NCI-H2171 treated with DMSO at 0.1 percent for 48 hours (cell line): ENCODE measurements at regions not wholly inside any gene's neighbourhood (a gene's known extent, or its start where the extent isn't known, plus 50 kb on each side); places are given as distances from the start of the nearest gene placed in this dataset.
"Not testable (repeated sequence)": the region's sequence is repeated elsewhere in the genome, so short reads cannot be mapped to it uniquely, and the experiment has no call there.

ENCODE experiments used
- DNase-seq: peaks from one replicate; lab custom pipeline; 2025; lab: John Stamatoyannopoulos, UW

DNA sequence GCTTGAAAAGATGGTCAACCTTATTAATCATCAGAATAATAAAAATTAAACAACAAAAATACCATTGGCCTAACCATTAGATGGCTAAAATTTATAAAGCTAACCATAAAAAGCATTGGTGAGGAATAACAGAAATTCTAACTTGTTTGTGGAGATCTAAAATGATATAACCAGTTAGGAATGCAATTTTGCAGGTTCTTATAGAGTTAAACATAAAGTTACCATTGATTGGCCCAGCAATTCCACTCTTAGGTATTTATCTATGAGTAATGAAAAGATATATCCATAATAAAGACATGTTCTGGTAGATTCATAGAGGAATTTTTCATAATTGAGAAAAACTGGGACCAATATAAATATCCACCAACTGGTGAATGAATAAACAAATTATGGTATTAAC, 1098.6 kb downstream of the FSCB start:
- DNase-seq, result no peak

DNA sequence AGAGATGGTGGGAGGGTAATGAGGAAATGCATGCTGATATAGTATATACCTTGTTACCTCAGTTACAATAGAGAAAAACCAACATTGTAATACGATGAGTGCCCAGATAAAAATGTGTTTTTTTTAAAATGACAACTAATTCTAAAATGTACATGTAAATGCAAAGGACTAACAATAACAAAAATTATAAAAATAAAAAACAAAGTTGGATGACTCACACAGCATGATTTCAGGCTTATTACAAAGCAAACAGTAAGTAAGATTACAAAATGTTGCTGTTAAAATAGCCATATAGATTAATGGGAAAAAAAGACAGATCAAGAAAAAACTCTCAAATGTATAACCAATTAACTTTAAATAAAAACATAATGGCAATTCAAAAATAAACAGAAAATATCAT, 1099.4 kb downstream of the FSCB start:
- DNase-seq, result no peak

DNA sequence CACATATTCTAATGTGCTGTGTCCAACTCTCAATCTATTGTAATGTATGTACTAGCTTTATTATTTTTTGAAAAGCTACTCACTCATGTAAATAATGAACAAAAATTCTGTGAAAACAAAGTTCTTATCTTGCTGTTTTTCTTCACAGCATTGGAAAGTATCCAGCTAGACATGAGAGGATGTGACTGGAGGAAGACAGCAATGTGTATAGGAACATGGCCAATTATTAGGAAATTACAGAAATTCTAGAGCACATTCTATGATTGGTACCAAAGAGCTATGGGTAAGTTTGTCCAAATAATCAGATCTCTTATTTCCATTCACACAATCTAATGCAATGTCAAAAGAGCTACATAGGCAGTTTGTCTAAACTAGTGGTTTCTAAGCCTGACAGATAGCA, 1100.2 kb downstream of the FSCB start:
- no peak for DNase-seq

DNA sequence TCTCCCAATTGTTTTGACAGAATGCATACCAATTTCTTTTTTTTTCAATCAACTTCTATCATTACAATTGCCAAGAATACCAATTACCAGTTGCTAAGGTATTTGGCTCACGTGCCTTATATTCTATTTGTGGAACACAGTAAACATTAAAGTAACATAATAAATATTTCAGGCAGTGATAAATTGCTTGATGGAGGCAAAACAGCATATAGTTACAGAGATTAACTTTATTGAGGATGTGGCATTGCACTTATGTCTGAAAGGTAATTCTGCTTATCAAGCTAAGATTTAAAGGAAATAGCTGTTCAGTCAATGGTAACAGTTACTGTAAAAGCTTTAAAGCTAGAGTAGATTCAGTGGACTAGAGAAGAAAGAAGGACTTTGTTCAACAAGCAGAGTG, 1107.8 kb downstream of the FSCB start:
- DNase-seq, result no peak

DNA sequence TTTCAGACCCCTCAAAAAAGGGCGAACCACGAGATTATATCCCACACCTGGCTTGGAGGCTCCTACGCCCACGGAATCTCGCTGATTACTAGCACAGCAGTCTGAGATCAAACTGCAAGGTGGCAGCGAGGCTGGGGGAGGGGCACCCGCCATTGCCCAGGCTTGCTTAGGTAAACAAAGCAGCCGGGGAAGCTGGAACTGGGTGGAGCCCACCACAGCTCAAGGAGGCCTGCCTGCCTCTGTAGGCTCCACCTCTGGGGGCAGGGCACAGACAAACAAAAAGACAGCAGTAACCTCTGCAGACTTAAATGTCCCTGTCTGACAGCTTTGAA, 1136.6 kb downstream of the FSCB start:
- DNase-seq, result peak; percentile 20

DNA sequence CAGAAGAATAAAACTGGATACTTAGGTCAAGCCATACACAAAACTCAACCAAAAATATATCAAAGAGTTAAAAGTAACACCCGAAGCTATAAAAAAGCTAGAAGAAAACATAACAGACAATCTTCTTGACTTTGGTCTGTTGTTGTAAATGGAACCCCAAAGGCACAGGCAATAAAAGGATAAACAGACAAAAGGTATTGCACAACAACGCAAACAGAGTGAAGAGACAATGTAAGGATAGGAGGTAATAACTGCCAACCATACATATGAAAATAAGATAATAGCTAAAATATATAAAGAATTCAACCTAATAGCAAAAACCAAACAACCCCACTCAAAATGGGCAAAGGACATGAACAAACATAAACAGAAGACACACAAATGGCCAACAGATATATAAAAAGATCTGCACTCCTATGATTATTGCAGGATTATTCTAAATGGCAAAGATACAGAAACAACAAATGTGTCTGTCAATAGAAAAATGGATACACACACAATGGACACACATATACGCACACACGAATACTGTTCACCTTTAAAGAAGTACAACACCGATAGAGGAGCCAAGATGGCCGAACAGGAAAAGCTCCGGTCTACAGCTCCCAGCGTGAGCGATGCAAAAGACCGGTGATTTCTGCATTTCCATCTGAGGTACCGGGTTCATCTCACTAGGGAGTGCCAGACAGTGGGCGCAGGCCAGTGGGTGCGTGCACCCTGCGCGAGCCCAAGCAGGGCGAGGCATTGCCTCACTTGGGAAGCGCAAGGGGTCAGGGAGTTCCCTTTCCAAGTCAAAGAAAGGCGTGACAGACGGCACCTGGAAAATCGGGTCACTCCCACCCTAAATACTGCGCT, 1137.1 kb downstream of the FSCB start:
- DNase-seq, result peak; percentile 14

DNA sequence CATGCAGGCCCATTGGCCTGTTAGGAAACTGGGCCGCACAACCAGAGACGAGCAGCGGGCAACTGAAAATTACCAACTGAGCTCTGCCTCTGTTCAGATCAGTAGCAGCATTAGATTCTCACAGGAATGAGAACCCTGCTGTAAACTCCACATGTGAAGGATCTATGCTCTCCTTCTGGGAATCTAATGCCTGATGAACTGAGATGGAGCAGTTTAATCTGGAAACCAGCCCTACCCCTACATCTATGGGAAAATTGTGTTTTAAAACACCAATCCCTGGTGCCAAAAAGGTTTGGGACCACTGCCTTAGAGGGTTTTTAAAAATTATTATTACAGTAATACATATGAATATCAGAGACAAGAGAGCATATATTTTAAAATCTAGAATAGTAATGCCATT, 1144.5 kb downstream of the FSCB start:
- no peak for DNase-seq

DNA sequence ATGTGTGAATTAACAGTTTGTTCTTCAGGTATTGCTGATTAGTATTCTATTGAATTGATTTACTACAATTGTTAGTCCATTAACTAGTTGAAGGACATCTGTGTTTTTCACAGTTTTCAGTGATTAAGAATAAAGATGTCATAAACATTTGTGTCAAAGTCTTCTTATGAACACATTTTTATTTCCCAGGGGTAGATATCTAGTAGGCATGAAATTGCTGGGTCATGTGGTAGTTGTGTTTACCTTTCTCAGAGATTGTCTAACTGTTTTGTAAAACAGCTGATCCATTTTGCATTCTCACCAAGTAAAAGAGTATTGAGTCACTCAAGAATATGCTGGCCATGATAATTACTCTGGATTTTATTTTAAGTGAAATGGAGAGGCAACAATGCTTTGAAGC, 1145.3 kb downstream of the FSCB start:
- peak; percentile 57 for DNase-seq

DNA sequence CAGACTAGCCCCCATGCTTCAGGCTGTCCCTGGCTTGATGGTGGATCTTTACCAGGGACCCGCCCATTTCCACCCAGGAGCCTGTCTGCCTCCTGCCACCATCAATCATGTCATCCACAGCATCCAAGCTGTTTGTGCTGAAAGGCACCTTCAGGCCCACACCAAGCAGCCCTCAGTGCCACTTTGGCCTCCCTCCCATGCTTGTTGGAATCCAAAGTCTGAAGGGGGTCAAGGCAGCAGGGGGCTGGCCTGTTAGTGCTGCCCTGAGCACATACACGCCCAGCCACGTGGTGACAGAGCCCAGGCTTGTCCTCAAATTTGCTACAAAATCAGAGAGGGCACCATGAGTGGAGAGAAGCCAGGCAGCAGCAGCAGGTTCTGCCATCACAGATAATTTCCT, 1146.8 kb downstream of the FSCB start:
- DNase-seq, result no peak

DNA sequence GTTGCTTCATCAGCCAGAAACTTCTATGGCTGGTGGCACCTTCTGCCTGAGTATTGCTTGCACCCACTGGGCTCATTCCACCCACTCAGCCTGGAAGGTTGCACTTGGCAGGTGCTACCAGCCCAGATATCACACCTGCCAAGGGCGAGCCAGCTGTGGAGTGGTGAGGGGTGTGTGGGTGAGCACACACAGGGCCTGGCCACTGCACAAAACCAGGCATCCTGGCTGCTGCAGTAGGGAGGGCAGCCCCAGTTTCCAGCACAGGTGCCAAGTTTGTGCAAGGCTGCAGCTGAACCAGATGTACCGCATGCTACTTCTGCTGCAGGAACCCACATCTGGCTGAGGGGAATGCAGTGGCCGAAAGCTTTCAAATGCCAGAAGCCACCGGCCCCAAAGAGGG, 1147.8 kb downstream of the FSCB start:
- no peak for DNase-seq

DNA sequence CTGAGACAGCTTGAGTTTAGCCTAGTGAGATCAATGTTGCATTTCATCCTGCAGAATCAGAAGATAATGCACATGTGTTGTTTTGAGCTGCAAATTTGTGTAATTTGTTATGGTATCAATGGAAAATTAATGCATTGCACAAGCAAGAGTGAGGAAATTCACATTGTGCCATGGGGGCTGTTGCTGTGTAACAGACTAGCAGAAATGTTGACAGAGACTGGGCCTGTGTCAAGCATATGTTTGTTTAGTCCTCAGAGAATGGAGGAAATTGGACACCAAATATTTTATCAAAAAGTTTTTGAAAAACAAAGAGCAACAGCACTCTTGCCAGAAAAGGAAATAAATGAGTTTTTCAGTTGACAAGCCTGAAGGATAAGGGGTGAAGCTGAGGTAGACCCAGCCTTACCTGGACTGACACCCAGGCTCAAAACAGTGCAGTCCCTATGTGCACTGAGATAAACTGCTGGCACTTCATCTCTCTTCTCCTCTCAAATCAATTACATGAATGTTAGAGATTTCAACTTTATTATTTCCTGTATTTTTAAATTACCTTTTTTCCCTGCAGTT, 1150.0 kb downstream of the FSCB start:
- DNase-seq, result peak; percentile 50

DNA sequence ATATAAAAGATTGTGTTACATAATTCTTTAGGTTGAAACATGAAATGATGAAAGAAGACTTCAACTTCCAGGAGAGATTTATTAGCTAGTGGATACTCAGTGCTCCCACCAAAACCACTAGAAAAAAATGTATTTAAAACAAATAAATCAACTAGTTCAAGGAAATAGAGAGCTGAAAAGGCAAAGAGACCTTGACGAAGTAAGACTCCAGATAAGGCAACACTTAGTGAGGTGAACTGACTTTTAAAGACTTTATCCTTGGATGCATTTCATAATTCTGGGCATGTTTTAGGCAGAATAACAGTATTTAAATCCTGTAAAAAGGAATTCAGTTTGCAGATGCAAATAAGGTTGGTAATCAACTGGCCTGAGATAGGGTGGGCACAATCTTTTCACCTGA, 1150.7 kb downstream of the FSCB start:
- DNase-seq, result no peak

DNA sequence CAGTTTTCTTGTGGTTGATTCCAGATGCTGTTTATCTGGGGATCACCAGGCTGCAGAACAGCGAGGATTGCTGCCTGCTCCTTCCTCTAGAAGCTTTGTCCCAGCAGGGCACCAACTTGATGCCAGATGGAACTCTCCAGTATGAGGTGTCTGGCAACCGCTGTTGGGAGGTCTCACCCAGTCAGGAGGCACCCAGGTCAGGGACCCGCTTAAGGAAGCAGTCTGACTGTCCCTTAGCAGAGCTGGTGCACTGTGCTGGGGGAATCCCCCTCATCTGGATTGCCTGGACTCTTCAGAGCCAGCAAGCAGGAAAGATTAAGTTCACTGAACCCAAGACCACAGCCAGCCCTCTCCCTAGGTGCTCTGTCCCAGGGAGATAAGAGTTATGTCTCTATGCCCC, 1165.2 kb downstream of the FSCB start:
- DNase-seq, result no peak

DNA sequence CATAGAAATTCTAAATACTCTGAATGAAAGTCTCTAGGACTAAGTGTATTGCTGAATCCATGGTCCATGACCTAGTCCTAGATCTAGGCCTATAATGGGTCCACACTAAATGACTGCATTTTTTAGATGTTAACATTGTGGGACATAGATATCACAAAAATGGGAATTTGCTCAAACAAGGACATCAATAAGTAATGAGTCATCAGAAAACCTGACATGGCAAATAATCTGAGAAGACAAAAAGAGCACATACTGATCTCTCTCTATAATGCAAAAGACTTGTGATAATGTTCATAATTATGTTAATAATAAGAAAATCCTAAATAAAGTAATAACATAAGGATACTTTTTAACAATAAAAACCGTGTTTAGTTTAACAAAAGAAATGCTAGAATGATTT, 1168.4 kb downstream of the FSCB start:
- DNase-seq, result no peak

DNA sequence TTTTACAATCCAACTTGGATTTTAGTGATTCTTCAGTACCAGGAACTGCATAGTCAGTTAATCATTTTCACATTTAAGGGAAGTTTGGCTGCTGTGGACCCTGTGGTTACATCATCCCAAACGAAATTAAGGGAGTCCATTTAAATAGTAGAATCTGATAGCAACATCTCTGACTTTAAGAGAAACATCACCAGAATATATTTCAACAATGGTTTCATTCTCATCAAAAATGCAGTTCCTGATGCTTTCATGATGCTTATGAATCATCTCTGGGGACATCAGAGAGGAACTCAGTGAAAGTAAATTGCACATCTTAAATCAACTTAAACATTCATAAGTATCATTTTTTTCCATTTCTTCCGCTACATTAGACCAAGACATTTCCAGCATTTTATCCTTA, 1170.7 kb downstream of the FSCB start:
- no peak for DNase-seq

DNA sequence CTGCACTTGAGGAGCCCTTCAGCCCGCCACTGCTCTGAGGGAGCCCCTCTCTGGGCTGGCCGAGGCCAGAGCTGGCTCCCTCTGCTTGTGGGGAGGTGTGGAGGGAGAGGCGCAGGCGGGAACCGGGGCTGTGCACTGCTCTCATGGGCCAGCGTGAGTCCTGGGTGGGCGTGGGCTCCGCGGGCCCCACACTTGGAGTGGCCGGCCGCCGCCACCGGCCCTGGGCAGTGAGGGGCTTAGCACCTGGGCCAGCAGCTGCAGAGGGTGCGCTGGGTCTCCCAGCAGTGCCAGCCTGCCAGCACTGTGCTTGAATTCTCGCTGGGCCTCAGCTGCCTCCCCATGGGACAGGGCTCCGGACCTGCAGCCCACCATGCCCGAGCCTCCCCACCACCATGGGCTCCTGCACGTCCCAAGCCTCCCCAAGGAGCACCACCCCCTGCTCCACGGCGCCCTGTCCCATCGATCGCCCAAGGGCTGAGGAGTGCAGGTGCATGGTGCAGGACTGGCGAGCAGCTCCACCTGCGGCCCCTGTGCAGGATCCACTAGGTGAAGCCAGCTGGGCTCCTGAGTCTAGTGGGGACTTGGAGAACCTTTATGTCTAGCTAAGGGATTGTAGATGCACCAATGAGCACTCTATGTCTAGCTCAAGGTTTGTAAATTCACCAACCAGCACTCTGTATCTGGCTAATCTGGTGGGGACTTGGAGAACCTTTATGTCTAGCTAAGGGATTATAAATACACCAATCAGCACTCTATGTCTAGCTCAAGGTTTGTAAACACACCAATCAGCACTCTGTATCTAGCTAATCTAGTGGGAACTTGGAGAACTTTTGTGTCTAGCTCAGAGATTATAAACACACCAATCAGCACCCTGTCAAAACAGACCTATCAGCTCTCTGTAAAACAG, 1180.3 kb downstream of the FSCB start:
- DNase-seq, result not testable (repeated sequence)

DNA sequence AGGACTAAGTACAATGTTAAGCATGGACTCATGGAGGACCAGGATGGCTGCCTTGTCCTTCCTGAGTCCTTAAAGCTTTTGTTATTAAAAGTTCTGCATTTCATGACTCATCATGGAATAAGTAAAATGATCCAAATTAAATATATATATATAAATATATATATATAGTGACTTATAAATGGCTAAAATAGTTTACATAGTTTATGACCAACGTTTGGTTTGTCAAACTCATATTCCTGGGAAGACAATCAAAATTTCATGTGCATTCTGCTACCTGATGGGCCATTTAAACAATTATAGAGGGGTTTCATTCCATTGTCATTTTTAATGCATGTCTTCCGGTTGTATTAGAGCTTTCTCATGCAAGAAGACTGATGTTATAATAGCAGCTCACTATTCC, 1190.7 kb downstream of the FSCB start:
- DNase-seq, result no peak

DNA sequence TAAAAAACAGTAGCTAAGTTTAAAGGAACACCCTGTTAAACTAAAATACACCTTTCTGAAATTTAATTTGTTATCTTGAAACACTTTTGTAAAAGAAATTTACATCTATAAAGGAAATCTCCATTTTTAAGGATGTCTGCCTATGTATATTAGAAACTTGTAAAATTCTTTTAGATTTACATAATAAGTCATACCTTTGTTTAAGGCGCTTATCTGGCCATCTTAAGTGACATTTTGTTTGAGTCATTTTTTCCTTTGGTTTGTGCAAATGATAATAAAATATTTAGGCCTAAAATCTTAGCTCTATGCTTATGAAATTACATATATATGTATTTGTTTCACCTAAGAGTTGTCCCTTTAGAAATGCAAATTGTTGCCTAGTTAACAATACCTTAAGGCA, 1193.4 kb downstream of the FSCB start:
- no peak for DNase-seq

DNA sequence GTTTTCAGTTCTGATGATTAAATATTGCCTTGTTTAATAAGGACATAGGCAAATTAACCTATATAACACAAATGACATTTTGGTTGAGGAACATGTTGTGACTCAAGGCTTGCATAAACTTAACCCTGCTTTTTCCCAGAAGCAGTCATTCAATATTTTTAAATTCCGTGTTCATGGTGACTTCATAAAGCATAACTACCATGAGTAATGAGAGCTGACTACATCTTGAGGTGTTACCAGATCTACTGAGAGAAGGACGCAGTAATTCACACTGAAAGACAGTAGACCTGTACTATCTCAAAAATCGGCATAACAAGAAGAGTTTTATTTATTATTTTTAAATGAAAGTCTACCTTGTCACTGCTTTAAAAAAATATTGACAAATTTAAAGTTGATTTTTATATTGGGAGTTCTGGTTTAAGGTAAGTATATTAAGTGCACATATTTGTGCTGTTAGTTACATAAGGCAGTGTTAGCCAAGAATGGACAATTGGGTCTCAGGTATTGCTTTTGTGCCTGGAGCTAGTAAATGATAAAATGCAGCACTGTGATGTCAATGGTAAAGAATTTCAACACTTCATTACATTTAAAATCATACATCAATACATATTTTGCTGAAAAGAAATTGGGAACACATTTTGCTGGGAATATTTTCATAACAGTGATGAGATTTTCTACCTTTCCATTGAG, 1198.5 kb downstream of the FSCB start:
- DNase-seq, result no peak

DNA sequence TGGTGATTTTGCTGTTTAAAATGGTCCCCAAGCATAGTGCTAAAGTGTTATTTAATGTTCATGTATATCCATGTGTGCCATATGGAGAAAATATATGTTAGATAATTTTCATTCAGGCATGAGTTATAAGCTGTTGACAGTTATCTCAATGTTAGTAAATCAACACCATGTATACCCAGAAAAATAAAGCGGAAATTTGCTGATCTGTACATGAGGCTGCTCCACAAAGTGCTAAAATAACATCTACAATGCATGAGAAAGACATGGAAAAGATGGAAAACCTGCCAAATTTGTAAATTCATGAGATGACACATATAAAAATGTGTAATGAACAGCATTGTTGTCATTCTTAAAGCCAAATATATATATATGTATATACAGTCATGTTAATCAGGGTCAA, 1199.2 kb downstream of the FSCB start:
- DNase-seq, result peak; percentile 22

DNA sequence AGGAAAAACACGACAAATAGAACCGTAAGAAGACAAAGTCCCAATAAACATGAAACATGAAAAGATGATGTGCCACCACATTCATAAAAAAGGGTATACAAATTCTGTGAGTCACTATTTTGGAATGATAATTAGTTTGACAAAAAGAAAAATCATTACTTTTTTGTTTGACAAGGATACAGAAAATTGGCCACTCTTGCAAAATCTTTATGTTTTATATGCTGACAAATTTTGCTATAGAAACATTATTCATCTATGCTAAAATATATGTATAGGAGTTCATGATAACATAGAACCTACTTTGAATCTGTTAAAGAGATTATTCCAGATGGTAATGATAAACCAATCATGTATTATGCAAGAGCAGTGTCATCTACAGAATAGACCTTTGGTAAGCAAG, 1201.0 kb downstream of the FSCB start:
- no peak for DNase-seq

DNA sequence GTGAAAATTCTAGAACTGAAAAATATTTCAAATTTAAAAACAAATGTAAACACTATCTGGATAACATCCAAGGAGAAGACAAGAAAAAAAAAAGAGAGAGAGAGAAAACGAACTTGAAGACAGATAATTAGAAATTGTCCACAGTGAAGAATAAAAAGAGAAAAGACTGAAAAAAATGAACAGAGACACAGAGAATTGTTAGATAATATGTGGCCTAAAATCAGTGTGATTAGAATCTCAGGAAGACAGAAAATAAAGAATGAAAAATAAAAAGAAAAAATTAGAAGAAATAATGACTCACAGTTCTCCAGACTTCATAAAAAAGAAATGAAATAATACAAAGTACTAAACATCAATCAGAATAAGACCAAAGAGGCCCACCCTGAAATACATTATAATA, 1209.3 kb downstream of the FSCB start:
- DNase-seq, result no peak
